IPS-18a (cell line): ENCODE measurements at regions not wholly inside any gene's neighbourhood (a gene's known extent, or its start where the extent isn't known, plus 50 kb on each side); places are given as distances from the start of the nearest gene placed in this dataset.

Experiments
- H3K27ac ChIP-seq: one replicate; pipeline ENCODE4 v1.5.1; 2013; ENCODE audit warnings: low read length
- H3K27me3 ChIP-seq: one replicate; pipeline ENCODE4 v1.6.1; 2013; ENCODE audit warnings: mild to moderate bottlenecking, low read length; ENCODE audit not compliant: control insufficient read depth, insufficient read depth
- H3K36me3 ChIP-seq: one replicate; pipeline ENCODE4 v1.6.1; 2013; ENCODE audit warnings: low read depth, low read length; ENCODE audit not compliant: control insufficient read depth
- H3K4me1 ChIP-seq: one replicate; pipeline ENCODE4 v1.6.1; 2013; ENCODE audit warnings: low read depth, low read length; ENCODE audit not compliant: control insufficient read depth
- H3K4me3 ChIP-seq: one replicate; pipeline ENCODE4 v1.5.1; 2013; ENCODE audit warnings: low read length
- H3K9ac ChIP-seq: one replicate; pipeline ENCODE4 v1.6.1; 2013; ENCODE audit warnings: mild to moderate bottlenecking, low read length, moderate library complexity
- H3K9me3 ChIP-seq: one replicate; pipeline ENCODE4 v1.6.1; 2013; ENCODE audit warnings: low read depth, low read length; ENCODE audit not compliant: control insufficient read depth

GRCh38 chr14:84442521-84442920 is 1087.4 kb upstream of the FLRT2 start:
- Histone ChIP-seq H3K9ac (no peak overlapping the region), H3K9me3 (no peaks in the 10 kb centered on the region), H3K27ac (no peak overlapping the region), H3K36me3 (no peaks in the 10 kb centered on the region), H3K4me3 (no peak overlapping the region), H3K27me3 (no peaks in the 10 kb centered on the region), H3K4me1 (peaks cover 8% of the 10 kb centered on the region)

GRCh38 chr14:84445486-84445885 is 1084.5 kb upstream of the FLRT2 start:
- no peaks in the 10 kb centered on the region for H3K9me3 ChIP-seq
- H3K9ac ChIP-seq: no peak overlapping the region
- H3K27ac ChIP-seq: no peak overlapping the region
- H3K4me1 ChIP-seq: peaks cover 8% of the 10 kb centered on the region
- H3K4me3 ChIP-seq: no peak overlapping the region
- no peaks in the 10 kb centered on the region for H3K36me3 ChIP-seq
- H3K27me3 ChIP-seq: no peaks in the 10 kb centered on the region

- Histone ChIP-seq H3K9ac (no peak overlapping the region), H3K9me3 (no peaks in the 10 kb centered on the region), H3K27ac (no peak overlapping the region), H3K36me3 (no peaks in the 10 kb centered on the region), H3K4me3 (no peak overlapping the region), H3K4me1 (peaks cover 8% of the 10 kb centered on the region), H3K27me3 (no peaks in the 10 kb centered on the region)
These were observed 1083.7 kb upstream of the FLRT2 start for GRCh38 chr14:84446250-84446649.

GRCh38 chr14:84453307-84453950 is 1076.5 kb upstream of the FLRT2 start:
- Histone ChIP-seq H3K27ac (no peak overlapping the region), H3K36me3 (no peaks in the 10 kb centered on the region), H3K4me1 (no peaks in the 10 kb centered on the region), H3K9me3 (no peaks in the 10 kb centered on the region), H3K4me3 (no peak overlapping the region), H3K27me3 (no peaks in the 10 kb centered on the region), H3K9ac (no peak overlapping the region)

GRCh38 chr14:84454114-84454513 is 1075.8 kb upstream of the FLRT2 start:
- H3K9ac ChIP-seq: no peak overlapping the region
- no peaks in the 10 kb centered on the region for H3K4me1 ChIP-seq
- no peak overlapping the region for H3K27ac ChIP-seq
- H3K36me3 ChIP-seq: no peaks in the 10 kb centered on the region
- no peaks in the 10 kb centered on the region for H3K27me3 ChIP-seq
- no peaks in the 10 kb centered on the region for H3K9me3 ChIP-seq
- H3K4me3 ChIP-seq: no peak overlapping the region

GRCh38 chr14:84456946-84457345 is 1073.0 kb upstream of the FLRT2 start:
- Histone ChIP-seq H3K36me3 (no peaks in the 10 kb centered on the region), H3K4me1 (no peaks in the 10 kb centered on the region), H3K9ac (no peak overlapping the region), H3K27me3 (no peaks in the 10 kb centered on the region), H3K9me3 (no peaks in the 10 kb centered on the region), H3K4me3 (no peak overlapping the region), H3K27ac (no peak overlapping the region)

GRCh38 chr14:84458881-84459280 is 1071.1 kb upstream of the FLRT2 start:
- Histone ChIP-seq H3K36me3 (no peaks in the 10 kb centered on the region), H3K4me3 (no peak overlapping the region), H3K9ac (no peak overlapping the region), H3K27me3 (no peaks in the 10 kb centered on the region), H3K9me3 (no peaks in the 10 kb centered on the region), H3K27ac (no peak overlapping the region), H3K4me1 (no peaks in the 10 kb centered on the region)

GRCh38 chr14:84465880-84466279 is 1064.1 kb upstream of the FLRT2 start:
- Histone ChIP-seq H3K36me3 (no peaks in the 10 kb centered on the region), H3K4me1 (no peaks in the 10 kb centered on the region), H3K9ac (no peak overlapping the region), H3K27me3 (no peaks in the 10 kb centered on the region), H3K9me3 (no peaks in the 10 kb centered on the region), H3K4me3 (no peak overlapping the region), H3K27ac (no peak overlapping the region)

- no peaks in the 10 kb centered on the region for H3K9me3 ChIP-seq
- no peaks in the 10 kb centered on the region for H3K4me1 ChIP-seq
- no peaks in the 10 kb centered on the region for H3K27me3 ChIP-seq
- no peak overlapping the region for H3K4me3 ChIP-seq
- no peak overlapping the region for H3K9ac ChIP-seq
- no peaks in the 10 kb centered on the region for H3K36me3 ChIP-seq
- no peak overlapping the region for H3K27ac ChIP-seq
These were observed 1061.8 kb upstream of the FLRT2 start for GRCh38 chr14:84468153-84468552.

GRCh38 chr14:84477996-84478395 is 1051.9 kb upstream of the FLRT2 start:
- Histone ChIP-seq H3K27me3 (no peaks in the 10 kb centered on the region), H3K4me1 (peaks cover 6% of the 10 kb centered on the region), H3K36me3 (no peaks in the 10 kb centered on the region), H3K9me3 (no peaks in the 10 kb centered on the region), H3K9ac (no peak overlapping the region), H3K4me3 (no peak overlapping the region), H3K27ac (no peak overlapping the region)

GRCh38 chr14:84482256-84483071 is 1047.5 kb upstream of the FLRT2 start:
- Histone ChIP-seq H3K27ac (no peak overlapping the region), H3K4me3 (no peak overlapping the region), H3K9ac (no peak overlapping the region)

GRCh38 chr14:84483072-84483420 is 1046.9 kb upstream of the FLRT2 start:
- peaks cover 12% of the 10 kb centered on the region for H3K4me1 ChIP-seq
- H3K4me3 ChIP-seq: no peak overlapping the region
- H3K9me3 ChIP-seq: no peaks in the 10 kb centered on the region
- H3K36me3 ChIP-seq: no peaks in the 10 kb centered on the region
- no peaks in the 10 kb centered on the region for H3K27me3 ChIP-seq
- peak overlapping the region; percentile 53 for H3K27ac ChIP-seq
- H3K9ac ChIP-seq: no peak overlapping the region

More at GRCh38 chr14:84482256-84483071, 1047.5 kb upstream of the FLRT2 start:
- Histone ChIP-seq H3K4me1 (peaks cover 12% of the 10 kb centered on the region), H3K27me3 (no peaks in the 10 kb centered on the region), H3K36me3 (no peaks in the 10 kb centered on the region), H3K9me3 (no peaks in the 10 kb centered on the region)
